Glutamatergic neuron (in vitro differentiated cells): ENCODE measurements at regions not wholly inside any gene's neighbourhood (a gene's known extent, or its start where the extent isn't known, plus 50 kb on each side); places are given as distances from the start of the nearest gene placed in this dataset.

Experiments used
- DNase-seq: peaks from one replicate; pipeline ENCODE4 v3.0.0; 2022
- H3K27ac Mint-ChIP-seq: one replicate; pipeline ENCODE4 v1.8.0; 2020; ENCODE audit warnings: mild to moderate bottlenecking, mixed read lengths, inconsistent platforms; ENCODE audit not compliant: unreplicated experiment
- H3K27me3 Mint-ChIP-seq: one replicate; pipeline ENCODE4 v1.8.0; 2020; ENCODE audit warnings: mild to moderate bottlenecking, moderate library complexity, mixed read lengths, inconsistent platforms; ENCODE audit not compliant: unreplicated experiment
- H3K36me3 Mint-ChIP-seq: one replicate; pipeline ENCODE4 v1.8.0; 2020; ENCODE audit warnings: mild to moderate bottlenecking, mixed read lengths, inconsistent platforms; ENCODE audit not compliant: unreplicated experiment
- H3K4me1 Mint-ChIP-seq: one replicate; pipeline ENCODE4 v1.8.0; 2020; ENCODE audit warnings: mild to moderate bottlenecking, low read depth, mixed read lengths, inconsistent platforms; ENCODE audit not compliant: unreplicated experiment
- H3K4me3 Mint-ChIP-seq: one replicate; pipeline ENCODE4 v1.8.0; 2020; ENCODE audit warnings: mild to moderate bottlenecking, mixed read lengths, inconsistent platforms; ENCODE audit not compliant: unreplicated experiment
- H3K9me3 Mint-ChIP-seq: one replicate; pipeline ENCODE4 v1.8.0; 2020; ENCODE audit warnings: mild to moderate bottlenecking, moderate library complexity, mixed read lengths, inconsistent platforms; ENCODE audit not compliant: unreplicated experiment
- CTCF ChIP-seq: fragments of 200-600 bp; sonication (generic); IDR thresholded peaks from one replicate; pipeline ENCODE4 v1.5.0; 2021; ENCODE audit not compliant: partially characterized antibody, unreplicated experiment

DNA sequence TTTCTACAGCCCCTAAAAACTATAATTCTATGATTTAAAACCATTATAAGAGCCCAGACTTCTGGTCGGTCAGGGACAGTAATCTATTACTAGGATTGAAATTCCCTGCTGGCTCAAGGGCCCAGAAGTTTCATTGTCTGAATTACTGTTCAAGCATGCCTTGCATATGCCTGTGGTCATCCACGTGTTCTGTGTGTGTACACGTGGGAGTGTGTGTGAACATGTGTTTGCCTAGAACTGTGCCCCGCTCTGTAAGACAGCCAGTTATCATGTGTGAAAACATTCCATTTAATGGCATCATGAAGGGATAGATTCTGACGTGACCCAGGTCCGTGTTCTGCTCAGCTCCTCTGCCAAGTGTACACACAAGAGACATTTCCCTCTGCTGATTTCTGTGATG lies 189.3 kb upstream of the NECTIN1 start:
- Mint-ChIP-seq H3K9me3 (peaks cover 7% of the 10 kb centered on the region), H3K27me3 (peaks cover 13% of the 10 kb centered on the region), H3K27ac (no peak overlapping the region), H3K36me3 (peaks cover 6% of the 10 kb centered on the region), H3K4me3 (no peak overlapping the region), H3K4me1 (peaks cover 11% of the 10 kb centered on the region)
- no peak for DNase-seq
- no peak for TF ChIP-seq CTCF

GRCh38 chr11:119916568-119916967 lies 187.6 kb upstream of the NECTIN1 start:
- Mint-ChIP-seq H3K36me3 (peaks cover 6% of the 10 kb centered on the region), H3K4me3 (no peak overlapping the region), H3K27ac (no peak overlapping the region), H3K27me3 (peaks cover 5% of the 10 kb centered on the region), H3K9me3 (peaks cover 2% of the 10 kb centered on the region), H3K4me1 (peaks cover 18% of the 10 kb centered on the region)
- no peak for DNase-seq
- TF ChIP-seq CTCF: no peak

DNA sequence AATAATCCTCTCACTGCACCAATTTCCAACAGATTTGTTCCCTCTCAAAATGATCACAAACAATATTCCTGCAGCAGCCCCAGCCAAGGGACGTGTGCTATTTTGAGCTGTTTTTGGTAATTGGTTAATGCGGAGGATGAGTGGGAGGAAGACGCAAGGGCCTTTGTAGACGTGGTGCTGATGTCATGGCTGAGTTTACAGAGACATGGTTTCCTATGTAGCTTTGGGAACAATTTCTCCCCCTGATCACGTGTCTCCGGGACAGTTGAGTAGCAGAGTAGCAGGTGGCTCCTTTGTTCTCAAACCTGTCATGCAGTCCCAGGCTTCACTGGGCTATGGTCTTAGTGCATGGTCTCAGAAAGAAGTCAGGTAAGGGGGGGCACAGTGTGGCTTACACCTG lies 183.2 kb upstream of the NECTIN1 start:
- Mint-ChIP-seq H3K4me1 (peaks cover 36% of the 10 kb centered on the region), H3K27ac (peak overlapping the region; percentile 62), H3K9me3 (peaks cover 2% of the 10 kb centered on the region), H3K27me3 (peaks cover 5% of the 10 kb centered on the region), H3K36me3 (peaks cover 6% of the 10 kb centered on the region), H3K4me3 (no peak overlapping the region)
- no peak for TF ChIP-seq CTCF
- DNase-seq: no peak

- Mint-ChIP-seq H3K27ac (no peak overlapping the region), H3K27me3 (peaks cover 5% of the 10 kb centered on the region), H3K4me3 (no peak overlapping the region), H3K36me3 (peaks cover 6% of the 10 kb centered on the region), H3K9me3 (peaks cover 4% of the 10 kb centered on the region), H3K4me1 (peaks cover 47% of the 10 kb centered on the region)
- no peak for TF ChIP-seq CTCF
- DNase-seq: no peak
Observed at GRCh38 chr11:119910650-119911049, 181.7 kb upstream of the NECTIN1 start.

DNA sequence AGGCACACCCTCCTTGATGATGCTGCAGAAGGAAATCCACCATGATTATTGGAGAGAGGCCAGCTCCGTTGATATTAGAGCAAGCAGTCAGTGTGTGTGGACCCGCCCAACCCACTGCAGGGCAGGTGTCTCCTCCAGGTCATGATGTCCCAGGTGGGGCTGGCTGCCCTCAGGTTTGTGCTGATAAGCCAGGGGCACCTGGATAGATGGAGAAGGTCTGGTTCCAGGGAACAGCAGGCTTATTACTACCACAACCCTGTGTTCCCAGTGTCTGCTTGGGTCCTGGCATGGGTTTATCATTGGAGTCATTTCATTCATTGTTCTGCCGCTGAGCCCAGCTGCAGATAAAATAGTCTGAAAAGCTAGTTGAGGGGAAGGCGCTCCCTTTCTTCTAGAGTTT lies 181.1 kb upstream of the NECTIN1 start:
- Mint-ChIP-seq H3K27me3 (peaks cover 3% of the 10 kb centered on the region), H3K9me3 (peaks cover 4% of the 10 kb centered on the region), H3K36me3 (peaks cover 3% of the 10 kb centered on the region), H3K4me1 (peaks cover 51% of the 10 kb centered on the region), H3K4me3 (no peak overlapping the region), H3K27ac (no peak overlapping the region)
- no peak for TF ChIP-seq CTCF
- DNase-seq: no peak
